RWPE2 (cell line): ENCODE measurements at regions not wholly inside any gene's neighbourhood (a gene's known extent, or its start where the extent isn't known, plus 50 kb on each side); places are given as distances from the start of the nearest gene placed in this dataset.

Experiments
- ATAC-seq: fragments of 200-7000 bp; cut with Tn5 transposase; 3 replicates; pipeline ENCODE4 v1.9.1; 2021; ENCODE audit warnings: low read depth
- DNase-seq: peaks from one replicate; pipeline ENCODE4 v3.0.0-alpha.2; 2020; ENCODE audit warnings: low spot score
- H3K27ac ChIP-seq: fragments of 450-650 bp; 2 replicates; pipeline ENCODE4 v1.5.1; 2017; ENCODE audit warnings: mild to moderate bottlenecking; ENCODE audit not compliant: poor library complexity, severe bottlenecking
- H3K27me3 ChIP-seq: fragments of 250-450 bp; sonication (Bioruptor Pico); 2 replicates; pipeline ENCODE4 v1.5.1; 2021; ENCODE audit warnings: mild to moderate bottlenecking, moderate library complexity; ENCODE audit not compliant: insufficient read depth, poor library complexity, severe bottlenecking
- H3K36me3 ChIP-seq: fragments of 250-450 bp; sonication (Bioruptor Pico); 2 replicates; pipeline ENCODE4 v1.5.1; 2020; ENCODE audit warnings: low read depth, mild to moderate bottlenecking, moderate library complexity
- H3K4me1 ChIP-seq: fragments of 250-450 bp; sonication (Bioruptor Pico); 2 replicates; pipeline ENCODE4 v1.5.1; 2021; ENCODE audit warnings: mild to moderate bottlenecking, moderate library complexity; ENCODE audit not compliant: insufficient read depth, poor library complexity, severe bottlenecking
- H3K4me3 ChIP-seq: fragments of 250-450 bp; sonication (Bioruptor Pico); 2 replicates; pipeline ENCODE4 v1.5.1; 2021; ENCODE audit warnings: mild to moderate bottlenecking, moderate library complexity; ENCODE audit not compliant: severe bottlenecking
- H3K9me3 ChIP-seq: fragments of 250-450 bp; sonication (Bioruptor Pico); 2 replicates; pipeline ENCODE4 v1.5.1; 2021; ENCODE audit warnings: mild to moderate bottlenecking, moderate library complexity; ENCODE audit not compliant: severe bottlenecking
- TF ChIP-seq, protein P1 (sequence below): fragments of 450-650 bp; IDR thresholded peaks from one replicate; pipeline ENCODE4 v1.5.1; 2017; ENCODE audit warnings: mild to moderate bottlenecking, moderate library complexity; ENCODE audit not compliant: poor library complexity, severe bottlenecking

DNA sequence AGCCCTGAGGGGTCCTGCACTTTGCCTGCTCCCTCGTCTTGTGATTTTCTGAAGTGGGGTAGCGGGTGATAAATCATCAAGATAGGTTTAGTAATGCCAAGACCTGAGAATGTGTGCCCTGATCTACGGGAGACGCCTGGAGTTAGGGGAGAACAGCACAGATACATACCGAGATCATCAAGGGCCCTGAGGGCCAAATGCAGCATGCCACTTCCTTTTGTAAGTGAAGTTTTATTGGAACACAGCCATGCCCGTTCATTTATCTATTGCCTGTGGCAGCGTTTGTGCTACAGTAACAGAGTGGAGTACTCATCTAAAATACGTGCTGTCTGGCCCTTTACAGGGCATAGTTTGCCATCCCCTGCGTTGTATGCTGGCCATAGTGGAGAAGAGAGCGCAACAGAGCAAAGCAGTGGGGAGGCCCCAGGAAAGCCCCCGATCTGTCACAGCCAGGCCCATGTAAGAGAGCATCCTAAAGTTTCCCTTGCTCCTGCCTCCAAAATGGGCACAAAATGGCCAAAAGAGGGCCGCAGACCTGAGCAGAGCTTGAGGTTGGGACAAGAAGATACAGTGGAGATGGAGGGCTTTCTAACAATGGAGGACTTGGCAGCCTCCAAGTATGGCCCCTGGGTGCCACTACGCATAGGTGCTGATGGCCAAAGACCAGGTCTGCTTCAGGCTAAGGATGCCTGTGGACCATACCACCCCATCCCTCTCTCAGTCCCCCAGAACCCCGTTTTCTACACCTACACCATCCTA, 167.0 kb downstream of the SMIM20 start:
- ATAC-seq = no peak
- TF ChIP-seq, protein P1, sequence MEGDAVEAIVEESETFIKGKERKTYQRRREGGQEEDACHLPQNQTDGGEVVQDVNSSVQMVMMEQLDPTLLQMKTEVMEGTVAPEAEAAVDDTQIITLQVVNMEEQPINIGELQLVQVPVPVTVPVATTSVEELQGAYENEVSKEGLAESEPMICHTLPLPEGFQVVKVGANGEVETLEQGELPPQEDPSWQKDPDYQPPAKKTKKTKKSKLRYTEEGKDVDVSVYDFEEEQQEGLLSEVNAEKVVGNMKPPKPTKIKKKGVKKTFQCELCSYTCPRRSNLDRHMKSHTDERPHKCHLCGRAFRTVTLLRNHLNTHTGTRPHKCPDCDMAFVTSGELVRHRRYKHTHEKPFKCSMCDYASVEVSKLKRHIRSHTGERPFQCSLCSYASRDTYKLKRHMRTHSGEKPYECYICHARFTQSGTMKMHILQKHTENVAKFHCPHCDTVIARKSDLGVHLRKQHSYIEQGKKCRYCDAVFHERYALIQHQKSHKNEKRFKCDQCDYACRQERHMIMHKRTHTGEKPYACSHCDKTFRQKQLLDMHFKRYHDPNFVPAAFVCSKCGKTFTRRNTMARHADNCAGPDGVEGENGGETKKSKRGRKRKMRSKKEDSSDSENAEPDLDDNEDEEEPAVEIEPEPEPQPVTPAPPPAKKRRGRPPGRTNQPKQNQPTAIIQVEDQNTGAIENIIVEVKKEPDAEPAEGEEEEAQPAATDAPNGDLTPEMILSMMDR = no peak
- Histone ChIP-seq H3K27ac (no peak overlapping the region), H3K9me3 (no peaks in the 10 kb centered on the region), H3K36me3 (no peaks in the 10 kb centered on the region), H3K4me1 (peaks cover 29% of the 10 kb centered on the region), H3K27me3 (no peaks in the 10 kb centered on the region), H3K4me3 (no peak overlapping the region)
- DNase-seq = no peak

GRCh38 chr4:26081795-26082498, 167.9 kb downstream of the SMIM20 start:
- ATAC-seq = no peak
- TF ChIP-seq, protein P1 = peak; percentile 83
- peaks cover 21% of the 10 kb centered on the region for H3K4me1 ChIP-seq
- H3K9me3 ChIP-seq = no peaks in the 10 kb centered on the region
- no peak for DNase-seq
- H3K27me3 ChIP-seq = no peaks in the 10 kb centered on the region
- H3K36me3 ChIP-seq = no peaks in the 10 kb centered on the region
- H3K4me3 ChIP-seq = no peak overlapping the region
- H3K27ac ChIP-seq = no peak overlapping the region

- no peaks in the 10 kb centered on the region for H3K9me3 ChIP-seq
- peaks cover 23% of the 10 kb centered on the region for H3K4me1 ChIP-seq
- H3K27me3 ChIP-seq = no peaks in the 10 kb centered on the region
- H3K36me3 ChIP-seq = no peaks in the 10 kb centered on the region
- H3K4me3 ChIP-seq = no peak overlapping the region
- H3K27ac ChIP-seq = no peak overlapping the region
- TF ChIP-seq, protein P1 = no peak
- no peak for ATAC-seq
- DNase-seq = no peak
Measured at GRCh38 chr4:26082565-26082964, 168.5 kb downstream of the SMIM20 start.

DNA sequence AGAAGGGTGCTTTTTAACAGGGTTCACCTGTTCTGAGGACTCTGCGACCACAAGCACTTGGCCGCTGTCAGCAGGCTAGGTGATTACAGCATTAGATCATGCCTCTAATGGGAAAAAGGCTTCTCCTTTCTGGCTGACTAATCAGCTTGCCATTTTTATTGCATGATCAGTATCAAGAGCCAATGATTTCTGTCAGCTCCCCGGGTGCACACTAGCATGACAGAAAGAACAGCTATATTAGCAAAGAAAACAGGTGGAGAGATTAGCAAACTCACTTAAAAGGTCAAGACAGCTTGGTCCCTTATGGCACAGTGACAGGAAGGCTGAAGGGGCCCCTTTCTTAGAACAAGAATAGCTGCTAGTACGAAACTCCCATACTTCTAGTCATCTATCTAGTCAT, 170.0 kb downstream of the SMIM20 start:
- H3K27ac ChIP-seq = peak overlapping the region; percentile 4
- DNase-seq = peak; percentile 74
- peak; percentile 81 for ATAC-seq

More for the DNA sequence above, 170.0 kb downstream of the SMIM20 start:
- TF ChIP-seq, protein P1 = no peak
- Histone ChIP-seq H3K36me3 (no peaks in the 10 kb centered on the region), H3K4me1 (peaks cover 35% of the 10 kb centered on the region), H3K27me3 (no peaks in the 10 kb centered on the region), H3K4me3 (no peak overlapping the region), H3K9me3 (no peaks in the 10 kb centered on the region)
